Osteoblast (primary cell): ENCODE measurements at regions not wholly inside any gene's neighbourhood (a gene's known extent, or its start where the extent isn't known, plus 50 kb on each side); places are given as distances from the start of the nearest gene placed in this dataset.

Experiments
- DNase-seq: peaks from one replicate; pipeline ENCODE4 v3.0.0; 2011; ENCODE audit warnings: low spot score, mixed read lengths; ENCODE audit not compliant: insufficient read length; ENCODE audit errors: missing footprints
- H2AFZ ChIP-seq: 2 replicates; pipeline ENCODE4 v1.6.0; 2011; ENCODE audit warnings: mild to moderate bottlenecking, low read length
- H3K27ac ChIP-seq: 2 replicates; pipeline ENCODE4 v1.5.1; 2011; ENCODE audit warnings: mild to moderate bottlenecking, low read depth, low read length, moderate library complexity
- H3K27me3 ChIP-seq: 2 replicates; pipeline ENCODE4 v1.6.0; 2012; ENCODE audit warnings: mild to moderate bottlenecking, control low read depth, inconsistent platforms, low read length, moderate library complexity; ENCODE audit not compliant: insufficient read depth
- H3K36me3 ChIP-seq: 2 replicates; pipeline ENCODE4 v1.5.1; 2011; ENCODE audit warnings: mild to moderate bottlenecking, low read length, control low read depth, moderate library complexity; ENCODE audit not compliant: insufficient read depth
- H3K4me1 ChIP-seq: 2 replicates; pipeline ENCODE4 v1.5.1; 2011; ENCODE audit warnings: mild to moderate bottlenecking, low read length, control low read depth, moderate library complexity; ENCODE audit not compliant: insufficient read depth
- H3K4me2 ChIP-seq: 2 replicates; pipeline ENCODE4 v1.6.0; 2011; ENCODE audit warnings: mild to moderate bottlenecking, low read length; ENCODE audit not compliant: insufficient read depth
- H3K4me3 ChIP-seq: fragments of 200-600 bp; sonication (generic); 3 replicates; pipeline ENCODE4 v1.5.1; 2012; ENCODE audit warnings: mild to moderate bottlenecking, low read length, inconsistent platforms; ENCODE audit not compliant: insufficient read depth
- H3K79me2 ChIP-seq: 2 replicates; pipeline ENCODE4 v1.6.0; 2012; ENCODE audit warnings: mild to moderate bottlenecking, low read length, control low read depth, inconsistent platforms; ENCODE audit not compliant: insufficient read depth
- H3K9me3 ChIP-seq: 2 replicates; pipeline ENCODE4 v1.5.1; 2011; ENCODE audit warnings: low read depth, low read length, control low read depth
- H4K20me1 ChIP-seq: 2 replicates; pipeline ENCODE4 v1.6.0; 2012; ENCODE audit warnings: mild to moderate bottlenecking, low read length, control low read depth; ENCODE audit not compliant: insufficient read depth
- CTCF ChIP-seq: IDR thresholded peaks from 2 replicates; pipeline ENCODE4 v1.5.1; 2011; ENCODE audit warnings: mild to moderate bottlenecking, low read depth, low read length, moderate library complexity; ENCODE audit errors: extremely low read depth

DNA sequence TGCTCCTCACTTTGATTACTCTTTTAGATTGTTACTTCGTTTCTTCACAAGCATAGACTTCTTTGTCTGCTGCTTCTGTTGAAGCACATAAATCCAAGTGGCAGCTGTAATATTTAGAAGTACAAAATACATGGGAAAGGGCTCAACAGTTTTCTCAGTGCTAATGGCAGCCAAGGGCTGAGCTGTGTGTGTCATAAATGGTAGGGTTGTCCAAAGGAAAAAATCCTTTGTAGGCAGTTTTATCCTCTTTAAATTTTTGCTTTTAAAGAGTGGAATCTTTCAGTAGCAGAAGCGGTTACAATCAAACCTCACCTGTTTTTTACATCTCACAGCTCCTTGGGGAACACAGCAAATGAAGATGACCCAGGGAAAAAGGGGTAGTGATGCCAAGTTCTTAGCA is 650.8 kb downstream of the PLPP3 start:
- Histone ChIP-seq H3K4me1 (no peaks in the 10 kb centered on the region), H3K9me3 (no peaks in the 10 kb centered on the region), H3K27me3 (no peaks in the 10 kb centered on the region), H3K4me2 (no peak overlapping the region), H2AFZ (peak overlapping the region; percentile 37), H3K79me2 (no peaks in the 10 kb centered on the region), H4K20me1 (no peaks in the 10 kb centered on the region), H3K27ac (no peak overlapping the region), H3K36me3 (no peaks in the 10 kb centered on the region), H3K4me3 (no peak overlapping the region)
- DNase-seq: no peak
- TF ChIP-seq CTCF: no peak

GRCh38 chr1:55927702-55928290 is 651.6 kb downstream of the PLPP3 start:
- H4K20me1 ChIP-seq: no peaks in the 10 kb centered on the region
- H2AFZ ChIP-seq: no peak overlapping the region
- H3K79me2 ChIP-seq: no peaks in the 10 kb centered on the region
- H3K36me3 ChIP-seq: no peaks in the 10 kb centered on the region
- DNase-seq: no peak
- no peak overlapping the region for H3K27ac ChIP-seq
- no peaks in the 10 kb centered on the region for H3K4me1 ChIP-seq
- TF ChIP-seq CTCF: no peak
- H3K9me3 ChIP-seq: no peaks in the 10 kb centered on the region
- no peak overlapping the region for H3K4me3 ChIP-seq
- no peak overlapping the region for H3K4me2 ChIP-seq
- H3K27me3 ChIP-seq: no peaks in the 10 kb centered on the region

GRCh38 chr1:55926906-55927471 is 652.4 kb downstream of the PLPP3 start:
- Histone ChIP-seq H3K36me3 (no peaks in the 10 kb centered on the region), H3K27me3 (no peaks in the 10 kb centered on the region), H3K4me3 (no peak overlapping the region), H3K4me2 (no peak overlapping the region), H4K20me1 (no peaks in the 10 kb centered on the region), H3K79me2 (no peaks in the 10 kb centered on the region), H3K4me1 (no peaks in the 10 kb centered on the region), H3K27ac (no peak overlapping the region), H3K9me3 (no peaks in the 10 kb centered on the region), H2AFZ (no peak overlapping the region)
- no peak for DNase-seq
- TF ChIP-seq CTCF: no peak

GRCh38 chr1:55916907-55917306 is 662.5 kb downstream of the PLPP3 start:
- H3K27ac ChIP-seq: no peak overlapping the region
- H3K36me3 ChIP-seq: no peaks in the 10 kb centered on the region
- no peak overlapping the region for H2AFZ ChIP-seq

More at GRCh38 chr1:55916907-55917306, 662.5 kb downstream of the PLPP3 start:
- no peaks in the 10 kb centered on the region for H3K27me3 ChIP-seq
- H3K9me3 ChIP-seq: no peaks in the 10 kb centered on the region
- H3K4me3 ChIP-seq: no peak overlapping the region
- H3K79me2 ChIP-seq: no peaks in the 10 kb centered on the region
- DNase-seq: no peak
- TF ChIP-seq CTCF: no peak
- H4K20me1 ChIP-seq: no peaks in the 10 kb centered on the region
- no peaks in the 10 kb centered on the region for H3K4me1 ChIP-seq
- no peak overlapping the region for H3K4me2 ChIP-seq
